ENCODE measurements at regions not wholly inside any gene's neighbourhood (a gene's known extent, or its start where the extent isn't known, plus 50 kb on each side); places are given as distances from the start of the nearest gene placed in this dataset.

DNA sequence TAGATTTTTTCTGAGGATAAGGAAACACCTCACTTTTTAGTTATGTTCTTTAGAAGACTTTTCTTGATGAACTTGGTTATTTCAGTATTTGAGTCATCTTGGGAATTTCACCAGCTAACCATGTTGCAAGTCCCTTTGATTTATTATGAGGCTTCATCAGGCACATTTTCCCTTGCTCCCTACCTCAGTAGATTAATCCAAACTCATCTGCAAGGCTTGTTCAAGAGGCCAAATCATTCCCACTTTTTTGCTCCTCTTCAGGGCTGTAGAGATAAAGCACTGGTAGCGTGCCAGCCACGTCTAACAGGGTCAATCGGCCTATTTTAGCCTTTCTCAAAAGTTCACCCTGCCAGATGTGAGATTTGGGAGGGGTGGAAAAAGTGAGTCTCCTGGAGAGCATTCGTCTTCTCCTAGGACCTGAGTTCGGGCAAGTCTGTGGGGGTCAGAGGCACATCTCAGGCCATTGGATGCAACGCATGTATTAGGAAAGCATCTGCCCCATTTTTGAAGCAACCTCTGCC, 120.3 kb downstream of the RDH14 start (continued):
- TF ChIP-seq NR2C1 (IDR thresholded peaks at IDR 0.05) (no peak), RELB (IDR thresholded peaks at IDR 0.05; ENCODE audit: low read depth) (no peak), WRNIP1 (IDR thresholded peaks at IDR 0.05; ENCODE audit: borderline replicate concordance, low read depth, low read length) (no peak), HDGF (IDR thresholded peaks at IDR 0.05) (no peak), NR2F1 (conservative IDR thresholded peaks at IDR 0.05) (no peak), RFX5 (IDR thresholded peaks at IDR 0.05; ENCODE audit: low read depth, low read length) (no peak)

GRCh38 chr2:18439716-18440115, 120.7 kb downstream of the RDH14 start:
- H3K9ac ChIP-seq (ENCODE audit: control insufficient read depth, insufficient read depth, low read length), result no peak overlapping the region
- no peak for DNase-seq (ENCODE audit: low read depth, low spot score)
- ChIA-PET POLR2A (no interaction called here), CTCF (interaction anchor here (1.2 kb wide), 1 partner anchor 27 kb away, joined by 3 read pairs; no protein-coding TSS in a partner anchor), RAD21 (ENCODE audit: unreplicated experiment) (no interaction called here), SMC1A (ENCODE audit: uncharacterized antibody, unreplicated experiment) (no interaction called here)
- H3K36me3 ChIP-seq (ENCODE audit: control insufficient read depth in 2 of 2, insufficient read depth in 2 of 2, low read length in 1 of 2), result no peaks in the 10 kb centered on the region
- intact Hi-C loops (cut with micrococcal nuclease; ENCODE audit: unreplicated experiment) (no loop called here), in situ Hi-C loops (cut with MboI) (no loop called here)
- H4K20me1 ChIP-seq (ENCODE audit: control insufficient read depth, insufficient read depth), result no peaks in the 10 kb centered on the region
- no peaks in the 10 kb centered on the region for H3K79me2 ChIP-seq (ENCODE audit: control insufficient read depth, insufficient read depth, low read length)
- 0% methylated on average over 3 of the region's 3 CpGs for WGBS (ENCODE audit: insufficient coverage, insufficient replicate concordance, low lambda C conversion rate, missing lambda C conversion rate)
- H3K4me3 ChIP-seq, result no peak overlapping the region
- H3K4me2 ChIP-seq (ENCODE audit: control insufficient read depth, insufficient read depth), result no peak overlapping the region
- H2AFZ ChIP-seq (ENCODE audit: control insufficient read depth, low read depth, low read length), result no peak overlapping the region
- no peak for FAIRE-seq
- BruUV-seq (replicated peaks), result no TSS peak
- H3K9me3 ChIP-seq (replicated peaks; ENCODE audit: control insufficient read depth, insufficient read depth, low read length), result no peaks in the 10 kb centered on the region
- no peaks in the 10 kb centered on the region; a peak in 1 of 4 replicates for H3K27me3 ChIP-seq (replicated peaks in 1 of 2; ENCODE audit: control insufficient read depth in 2 of 2, insufficient read depth in 2 of 2, low read length in 1 of 2)
- no peak for ATAC-seq
- no peaks in the 10 kb centered on the region for H3K4me1 ChIP-seq (ENCODE audit: control insufficient read depth, insufficient read depth, low read length)
- no peak overlapping the region for H3K27ac ChIP-seq (ENCODE audit: control insufficient read depth, insufficient read depth)
- TF ChIP-seq STAT3 (IDR thresholded peaks at IDR 0.05; ENCODE audit: low read depth, low read length), result no peak
- TF ChIP-seq, protein P1, sequence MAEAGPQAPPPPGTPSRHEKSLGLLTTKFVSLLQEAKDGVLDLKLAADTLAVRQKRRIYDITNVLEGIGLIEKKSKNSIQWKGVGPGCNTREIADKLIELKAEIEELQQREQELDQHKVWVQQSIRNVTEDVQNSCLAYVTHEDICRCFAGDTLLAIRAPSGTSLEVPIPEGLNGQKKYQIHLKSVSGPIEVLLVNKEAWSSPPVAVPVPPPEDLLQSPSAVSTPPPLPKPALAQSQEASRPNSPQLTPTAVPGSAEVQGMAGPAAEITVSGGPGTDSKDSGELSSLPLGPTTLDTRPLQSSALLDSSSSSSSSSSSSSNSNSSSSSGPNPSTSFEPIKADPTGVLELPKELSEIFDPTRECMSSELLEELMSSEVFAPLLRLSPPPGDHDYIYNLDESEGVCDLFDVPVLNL (IDR thresholded peaks at IDR 0.05; ENCODE audit: low read depth, low read length), result no peak
- TF ChIP-seq SMAD5 (IDR thresholded peaks at IDR 0.05; ENCODE audit: low read depth), result no peak
- no peak for TF ChIP-seq SIN3A (IDR thresholded peaks at IDR 0.05; ENCODE audit: low read depth, low read length)
- TF ChIP-seq RAD21 (IDR thresholded peaks at IDR 0.05; ENCODE audit: insufficient read depth, low read depth, low read length), result no peak
- no peak for TF ChIP-seq ZBTB11 (CRISPR knock-in tag; IDR thresholded peaks at IDR 0.05)
- no peak for TF ChIP-seq BACH1 (IDR thresholded peaks at IDR 0.05; ENCODE audit: borderline replicate concordance)
- TF ChIP-seq MYC (IDR thresholded peaks at IDR 0.05; ENCODE audit: insufficient read depth, insufficient read length, insufficient replicate concordance, low read length, severe bottlenecking), result no peak
- no peak for TF ChIP-seq CEBPZ (IDR thresholded peaks at IDR 0.05; ENCODE audit: low read depth, low read length)
